ENCODE measurements at regions not wholly inside any gene's neighbourhood (a gene's known extent, or its start where the extent isn't known, plus 50 kb on each side); places are given as distances from the start of the nearest gene placed in this dataset.

GRCh38 chr5:89471115-89471514, 588.1 kb upstream of the MEF2C start:
- Histone ChIP-seq H3K23ac (ENCODE audit: insufficient read length) (no peak overlapping the region), H3K9me3 (ENCODE audit: insufficient read depth in 2 of 2, low read depth in 1 of 2, low read length in 1 of 2) (no peaks in the 10 kb centered on the region), H3K18ac (ENCODE audit: extremely low read depth, low read length) (no peak overlapping the region), H2BK15ac (ENCODE audit: low read length) (no peak overlapping the region), H2BK120ac (replicated peaks; ENCODE audit: low read depth, low read length) (no peak overlapping the region), H4K91ac (replicated peaks; ENCODE audit: insufficient read length, low read length) (no peak overlapping the region), H3K27ac (ENCODE audit: low read depth, low read length) (no peak overlapping the region), H2BK20ac (ENCODE audit: low read length) (no peak overlapping the region), H3K79me1 (ENCODE audit: low read depth, low read length) (no peaks in the 10 kb centered on the region), H2AK5ac (ENCODE audit: low read depth, low read length) (no peak overlapping the region), H3K23me2 (ENCODE audit: low read depth, low read length) (no peaks in the 10 kb centered on the region), H3K4ac (replicated peaks; ENCODE audit: insufficient read length, low read depth, low read length) (no peak overlapping the region), H3K79me2 (ENCODE audit: control insufficient read depth in 1 of 2, insufficient read depth in 2 of 2, low read length in 2 of 2) (no peaks in the 10 kb centered on the region), H3K9ac (replicated peaks in 1 of 4; ENCODE audit: extremely low read depth in 1 of 4, low read depth in 3 of 4, low read length in 3 of 4) (no peak overlapping the region), H4K20me1 (replicated peaks in 1 of 2; ENCODE audit: control insufficient read depth in 1 of 2, insufficient read depth in 2 of 2, low read length in 2 of 2) (no peaks in the 10 kb centered on the region), H3K4me1 (replicated peaks in 1 of 4; ENCODE audit: control insufficient read depth in 3 of 4, insufficient read depth in 4 of 4, low read length in 3 of 4) (no peaks in the 10 kb centered on the region), H3K36me3 (ENCODE audit: control insufficient read depth in 2 of 4, insufficient read depth in 4 of 4, low read length in 3 of 4) (no peaks in the 10 kb centered on the region), H4K8ac (ENCODE audit: extremely low read depth, insufficient read depth, low read length) (no peak overlapping the region), H3K4me2 (ENCODE audit: insufficient read depth in 1 of 2, low read depth in 2 of 2, low read length in 2 of 2) (no peak overlapping the region), H4K5ac (ENCODE audit: insufficient read length, low read depth, low read length) (no peak overlapping the region), H3K14ac (ENCODE audit: insufficient read length) (no peak overlapping the region), H3K4me3 (ENCODE audit: extremely low read depth in 1 of 4, insufficient read depth in 2 of 4, low read depth in 3 of 4, low read length in 4 of 4) (no peak overlapping the region), H3K27me3 (replicated peaks in 1 of 4; ENCODE audit: control insufficient read depth in 3 of 4, extremely low read depth in 1 of 4, insufficient read depth in 3 of 4, low read length in 3 of 4) (no peaks in the 10 kb centered on the region), H2AFZ (ENCODE audit: low read length) (no peak overlapping the region), H2BK12ac (ENCODE audit: low read depth, low read length) (no peak overlapping the region), H3K56ac (replicated peaks; ENCODE audit: insufficient read length, low read depth, low read length) (no peak overlapping the region), H2BK5ac (ENCODE audit: low read depth, low read length) (no peak overlapping the region)
- CTCF ChIA-PET (ENCODE audit: partially characterized antibody) = no interaction called here
- no peak for DNase-seq (ENCODE audit: low read depth in 1 of 2, low spot score in 2 of 2)
- no peak for FAIRE-seq
- POLR2A ChIA-PET (ENCODE audit: partially characterized antibody) = no interaction called here
- TF ChIP-seq EGR1 (IDR thresholded peaks at IDR 0.05; ENCODE audit: borderline replicate concordance, low read depth, low read length) (no peak), EZH2 (IDR thresholded peaks at IDR 0.05; ENCODE audit: low read depth, low read length, severe bottlenecking) (no peak), SIN3A (conservative IDR thresholded peaks at IDR 0.05 in 1 of 2, IDR thresholded peaks at IDR 0.05 in 1 of 2; ENCODE audit: low read depth in 1 of 2, low read length in 2 of 2) (no peak), MAFK (IDR thresholded peaks at IDR 0.05; ENCODE audit: low read depth, low read length) (no peak), YY1 (IDR thresholded peaks at IDR 0.05; ENCODE audit: low read depth, low read length) (no peak), SIRT6 (IDR thresholded peaks at IDR 0.05; ENCODE audit: low read length) (no peak), ATF3 (IDR thresholded peaks at IDR 0.05; ENCODE audit: insufficient read depth, low read depth, low read length) (no peak), RBBP5 (IDR thresholded peaks at IDR 0.05; ENCODE audit: borderline replicate concordance, low read depth, low read length) (no peak), PHF8 (conservative IDR thresholded peaks at IDR 0.05; ENCODE audit: low read depth, low read length) (no peak), TEAD4 (IDR thresholded peaks at IDR 0.05; ENCODE audit: low read depth, low read length) (no peak), RNF2 (IDR thresholded peaks at IDR 0.05; ENCODE audit: borderline replicate concordance, low read depth, low read length, missing control alignments, poor library complexity, severe bottlenecking) (no peak), E2F6 (IDR thresholded peaks at IDR 0.05) (no peak), SP2 (IDR thresholded peaks at IDR 0.05; ENCODE audit: low read length) (no peak), POLR2A (IDR thresholded peaks at IDR 0.05; ENCODE audit: control extremely low read depth in 1 of 2, low read depth in 2 of 2, low read length in 2 of 2) (no peak), CHD2 (IDR thresholded peaks at IDR 0.05; ENCODE audit: low read length) (no peak)
